Neutrophil (primary cell): ENCODE measurements at regions not wholly inside any gene's neighbourhood (a gene's known extent, or its start where the extent isn't known, plus 50 kb on each side); places are given as distances from the start of the nearest gene placed in this dataset.
"Not testable (repeated sequence)": the region's sequence is repeated elsewhere in the genome, so short reads cannot be mapped to it uniquely, and the experiment has no call there.

ENCODE experiments used
- H3K27ac ChIP-seq: fragments of 200-600 bp; sonication (generic); 2 replicates; pipeline ENCODE4 v1.5.1; 2016; ENCODE audit warnings: mild to moderate bottlenecking, moderate library complexity
- H3K27me3 ChIP-seq: fragments of 200-600 bp; sonication (generic); 2 replicates; pipeline ENCODE4 v1.6.0; 2016; ENCODE audit warnings: mild to moderate bottlenecking
- H3K36me3 ChIP-seq: fragments of 200-600 bp; sonication (generic); 2 replicates; pipeline ENCODE4 v1.5.1; 2017
- H3K4me1 ChIP-seq, 2 experiments: fragments of 200-600 bp in 1 of 2; sonication (generic) in 1 of 2; 1 replicate in 1 of 2; 2 replicates in 1 of 2; pipeline versions ENCODE4 v1.5.1 to v1.6.1; 2013 to 2016; ENCODE audit warnings: low read depth in 1 of 2, low read length in 1 of 2, mild to moderate bottlenecking in 1 of 2, moderate library complexity in 1 of 2; ENCODE audit not compliant: control insufficient read depth in 1 of 2, insufficient read depth in 1 of 2
- H3K4me3 ChIP-seq, 2 experiments: fragments of 200-600 bp in 1 of 2; sonication (generic) in 1 of 2; 1 replicate in 1 of 2; 2 replicates in 1 of 2; pipeline ENCODE4 v1.5.1; 2013 to 2016; ENCODE audit warnings: low read depth in 1 of 2, low read length in 1 of 2, mild to moderate bottlenecking in 1 of 2, moderate library complexity in 1 of 2
- H3K9me3 ChIP-seq: fragments of 200-600 bp; sonication (generic); 2 replicates; pipeline ENCODE4 v1.5.1; 2016
- CTCF ChIP-seq: fragments of 200-600 bp; sonication (generic); IDR thresholded peaks from 2 replicates; pipeline ENCODE4 v1.5.1; 2016; ENCODE audit warnings: antibody characterized with exemption

- no peaks in the 10 kb centered on the region for H3K4me1 ChIP-seq
- no peaks in the 10 kb centered on the region for H3K27me3 ChIP-seq
- H3K4me3 ChIP-seq: no peak overlapping the region
- no peak overlapping the region for H3K27ac ChIP-seq
- no peaks in the 10 kb centered on the region for H3K36me3 ChIP-seq
- no peak for TF ChIP-seq CTCF
- no peaks in the 10 kb centered on the region for H3K9me3 ChIP-seq
These were observed 386.5 kb upstream of the AUTS2 start for GRCh38 chr7:69211739-69212138.

GRCh38 chr7:69213878-69214277, 384.4 kb upstream of the AUTS2 start:
- no peaks in the 10 kb centered on the region for H3K36me3 ChIP-seq
- H3K27ac ChIP-seq: no peak overlapping the region
- no peak for TF ChIP-seq CTCF
- H3K4me1 ChIP-seq: no peaks in the 10 kb centered on the region
- H3K9me3 ChIP-seq: no peaks in the 10 kb centered on the region
- H3K27me3 ChIP-seq: no peaks in the 10 kb centered on the region
- H3K4me3 ChIP-seq: no peak overlapping the region

GRCh38 chr7:69215516-69215915, 382.8 kb upstream of the AUTS2 start:
- not testable (repeated sequence) for H3K9me3 ChIP-seq, H3K27me3 ChIP-seq, H3K36me3 ChIP-seq, H3K27ac ChIP-seq, H3K4me1 ChIP-seq, H3K4me3 ChIP-seq

GRCh38 chr7:69217516-69218350, 380.5 kb upstream of the AUTS2 start:
- no peak overlapping the region for H3K27ac ChIP-seq
- no peaks in the 10 kb centered on the region for H3K4me1 ChIP-seq
- no peaks in the 10 kb centered on the region for H3K36me3 ChIP-seq
- TF ChIP-seq CTCF: no peak
- H3K9me3 ChIP-seq: no peaks in the 10 kb centered on the region
- no peaks in the 10 kb centered on the region for H3K27me3 ChIP-seq
- H3K4me3 ChIP-seq: no peak overlapping the region

DNA sequence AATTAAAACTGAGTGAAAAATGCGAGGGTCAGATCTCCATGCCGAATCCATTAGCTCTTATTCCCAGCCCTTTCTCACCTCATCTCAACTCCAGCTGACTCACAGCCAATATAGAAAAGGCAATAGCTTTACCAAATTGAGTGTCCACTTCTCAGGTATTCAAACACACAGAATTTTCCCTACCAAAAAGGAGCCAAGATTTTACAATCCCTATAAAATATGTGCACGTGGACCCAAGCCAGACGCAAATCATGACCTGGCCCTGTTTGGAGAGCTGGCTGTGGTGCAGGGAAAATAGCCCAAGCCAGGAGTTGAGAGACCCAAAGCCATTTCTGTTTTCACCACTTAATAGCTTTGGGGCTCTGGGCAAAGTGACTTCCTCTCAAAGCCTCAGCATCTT, 379.7 kb upstream of the AUTS2 start:
- no peak for TF ChIP-seq CTCF
- Histone ChIP-seq H3K36me3 (no peaks in the 10 kb centered on the region), H3K9me3 (no peaks in the 10 kb centered on the region), H3K4me3 (no peak overlapping the region), H3K27ac (no peak overlapping the region), H3K27me3 (no peaks in the 10 kb centered on the region), H3K4me1 (no peaks in the 10 kb centered on the region)

DNA sequence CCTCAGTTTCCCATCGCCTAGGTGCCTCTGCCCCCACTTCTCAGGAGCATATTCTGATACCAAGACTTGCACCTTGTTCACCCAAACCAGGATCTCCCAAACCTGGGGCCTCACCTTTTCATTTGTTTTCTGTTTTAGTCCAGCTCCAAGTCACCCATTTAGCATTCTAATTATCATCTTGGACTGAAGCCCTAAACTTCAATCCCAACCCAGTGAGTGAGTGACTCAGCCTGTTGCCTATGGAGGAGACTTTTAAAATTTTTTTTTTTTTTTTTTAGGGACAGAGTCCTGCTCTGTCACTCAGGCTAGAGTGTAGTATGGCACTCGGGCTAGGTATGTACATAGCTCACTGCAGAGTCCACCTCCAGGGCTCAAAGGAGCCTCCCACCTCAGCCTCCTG, 378.9 kb upstream of the AUTS2 start:
- Histone ChIP-seq H3K4me1 (no peaks in the 10 kb centered on the region), H3K9me3 (no peaks in the 10 kb centered on the region), H3K27me3 (no peaks in the 10 kb centered on the region), H3K27ac (no peak overlapping the region), H3K4me3 (no peak overlapping the region), H3K36me3 (no peaks in the 10 kb centered on the region)
- no peak for TF ChIP-seq CTCF
